Panc1 (cell line): ENCODE measurements at regions not wholly inside any gene's neighbourhood (a gene's known extent, or its start where the extent isn't known, plus 50 kb on each side); places are given as distances from the start of the nearest gene placed in this dataset.

Experiments
- ATAC-seq: fragments of 200-7000 bp; cut with Tn5 transposase; 2 replicates; pipeline ENCODE4 v1.9.1; 2020; ENCODE audit warnings: mild to moderate bottlenecking, moderate library complexity
- BruUV-seq: library from RNA; stranded (reverse); fragments of 400-500 nt; replicated peaks from 2 replicates; lab custom pipeline; 2021; lab: Mats Ljungman, UMichigan
- CTCF ChIA-PET: fragments of 300-600 bp; sonication (Branson Sonifier 250); formaldehyde crosslinking; loops from one replicate; lab custom pipeline; 2022; ENCODE audit warnings: antibody characterized with exemption; lab: Charles Lee
- POLR2A ChIA-PET: fragments of 300-600 bp; sonication (Branson Sonifier 250); formaldehyde crosslinking; loops from one replicate; lab custom pipeline; 2022; ENCODE audit warnings: antibody characterized with exemption; lab: Charles Lee
- DNase-seq: peaks from one replicate; pipeline ENCODE4 v3.0.0-alpha.2; 2010; ENCODE audit warnings: low read depth, low spot score
- H3K27ac ChIP-seq: 2 replicates; pipeline ENCODE4 v1.5.1; 2011; ENCODE audit warnings: mild to moderate bottlenecking, low read length, inconsistent platforms
- H3K27me3 ChIP-seq: fragments of 200-500 bp; sonication (Bioruptor generic); 2 replicates; pipeline ENCODE4 v1.6.0; 2014; ENCODE audit warnings: low read length, inconsistent platforms; ENCODE audit not compliant: control insufficient read depth, insufficient read depth
- H3K36me3 ChIP-seq: fragments of 200-500 bp; sonication (Bioruptor generic); 2 replicates; pipeline ENCODE4 v1.5.1; 2014; ENCODE audit warnings: inconsistent platforms, mild to moderate bottlenecking, low read length, moderate library complexity; ENCODE audit not compliant: control insufficient read depth, insufficient read depth
- H3K4me1 ChIP-seq: 2 replicates; pipeline ENCODE4 v1.5.1; 2011; ENCODE audit warnings: inconsistent platforms, mild to moderate bottlenecking, low read length, moderate library complexity; ENCODE audit not compliant: control insufficient read depth, insufficient read depth
- H3K4me3 ChIP-seq, 2 experiments: 2 replicates each; pipeline ENCODE4 v1.5.1; 2011 to 2012; ENCODE audit warnings: low read depth in 2 of 2, low read length in 2 of 2, mild to moderate bottlenecking in 2 of 2, inconsistent platforms in 1 of 2, moderate library complexity in 1 of 2
- H3K9me3 ChIP-seq: fragments of 200-500 bp; sonication (Bioruptor generic); 2 replicates; pipeline ENCODE4 v1.5.1; 2014; ENCODE audit warnings: low read depth, mild to moderate bottlenecking, inconsistent platforms, low read length, moderate library complexity; ENCODE audit not compliant: control insufficient read depth, insufficient read depth
- CTCF ChIP-seq: fragments of 450-650 bp; IDR thresholded peaks from 2 replicates; pipeline ENCODE4 v1.5.1; 2017; ENCODE audit warnings: mild to moderate bottlenecking
- POLR2AphosphoS5 ChIP-seq: IDR thresholded peaks from 2 replicates; pipeline ENCODE4 v1.6.1; 2012; ENCODE audit warnings: mild to moderate bottlenecking, low read depth, low read length, moderate library complexity
- REST ChIP-seq, 2 experiments: IDR thresholded peaks; 2 replicates each; pipeline ENCODE4 v1.6.1; 2011 to 2012; ENCODE audit warnings: low read depth in 2 of 2, control low read depth in 1 of 2, low read length in 1 of 2, mild to moderate bottlenecking in 1 of 2, moderate library complexity in 1 of 2; ENCODE audit not compliant: insufficient read depth in 1 of 2
- SIN3A ChIP-seq: IDR thresholded peaks from 2 replicates; pipeline ENCODE4 v1.6.1; 2012; ENCODE audit warnings: low read depth, mild to moderate bottlenecking, low read length, moderate library complexity, borderline replicate concordance; ENCODE audit not compliant: insufficient read depth
- TCF7L2 ChIP-seq: IDR thresholded peaks from 2 replicates; pipeline ENCODE4 v1.6.1; 2011; ENCODE audit warnings: mild to moderate bottlenecking, low read depth, low read length, inconsistent platforms
- in situ Hi-C: cut with HindIII; loops from 2 replicates; pipeline ENCODE4 v1.10.0; 2016; ENCODE audit warnings: low sequenced_read_pairs, low pct_unique_long_range_greater_than_20kb
- intact Hi-C: fragments of 100-400 bp; cut with micrococcal nuclease; formaldehyde crosslinking; loops from one replicate; pipeline ENCODE4 v1.10.0; 2022; ENCODE audit not compliant: unreplicated experiment

- no TSS peak for BruUV-seq
- intact Hi-C loops, result no loop called here
- no peak for DNase-seq
- Histone ChIP-seq H3K36me3 (no peaks in the 10 kb centered on the region), H3K9me3 (no peaks in the 10 kb centered on the region), H3K27me3 (no peaks in the 10 kb centered on the region), H3K27ac (no peak overlapping the region), H3K4me3 (no peak overlapping the region), H3K4me1 (no peaks in the 10 kb centered on the region; the same call in 1 of the 2 replicates)
- no peak for TF ChIP-seq CTCF
- TF ChIP-seq SIN3A, result no peak
- no peak for TF ChIP-seq POLR2AphosphoS5
- no peak for TF ChIP-seq TCF7L2
- no peak for TF ChIP-seq REST (IDR thresholded peaks at IDR 0.05; ENCODE audit: insufficient read depth in 1 of 2, low read depth in 2 of 2, low read length in 1 of 2)
- ATAC-seq, result no peak
- ChIA-PET CTCF (interaction anchor here (0.6 kb wide), 1 partner anchor 13 kb away, joined by 9 read pairs; no protein-coding TSS in a partner anchor), POLR2A (no interaction called here)
- in situ Hi-C loops, result no loop called here
Observed at GRCh38 chr10:33485276-33485675, 150.8 kb upstream of the NRP1 start.

- no peak for DNase-seq
- H3K4me3 ChIP-seq, result no peak overlapping the region
- ChIA-PET CTCF (no interaction called here), POLR2A (no interaction called here)
- no TSS peak for BruUV-seq
- H3K27me3 ChIP-seq, result no peaks in the 10 kb centered on the region
- in situ Hi-C loops (no loop called here), intact Hi-C loops (no loop called here)
- H3K27ac ChIP-seq, result no peak overlapping the region
- no peaks in the 10 kb centered on the region for H3K36me3 ChIP-seq
- ATAC-seq, result no peak
- H3K4me1 ChIP-seq, result no peaks in the 10 kb centered on the region; the same call in 1 of the 2 replicates
- TF ChIP-seq REST (IDR thresholded peaks at IDR 0.05; ENCODE audit: insufficient read depth in 1 of 2, low read depth in 2 of 2, low read length in 1 of 2) (no peak), POLR2AphosphoS5 (no peak), TCF7L2 (no peak)
- no peaks in the 10 kb centered on the region for H3K9me3 ChIP-seq
Observed at GRCh38 chr10:33484787-33485186, 150.3 kb upstream of the NRP1 start.
